ENCODE measurements at regions not wholly inside any gene's neighbourhood (a gene's known extent, or its start where the extent isn't known, plus 50 kb on each side); places are given as distances from the start of the nearest gene placed in this dataset.
"Not testable (repeated sequence)": the region's sequence is repeated elsewhere in the genome, so short reads cannot be mapped to it uniquely, and the experiment has no call there.

- DNase-seq (ENCODE audit: low read depth in 2 of 2) = no peak
Measured at GRCh38 chr12:92987362-92987761, 58.3 kb upstream of the EEA1 start.

- DNase-seq (ENCODE audit: low read depth in 2 of 2) = peak in 1 of 2 donors; percentile 8
Measured at GRCh38 chr12:92987846-92988621, 58.9 kb upstream of the EEA1 start.

- no peak for DNase-seq (ENCODE audit: low read depth in 2 of 2)
Measured at GRCh38 chr12:92988622-92989130, 59.6 kb upstream of the EEA1 start.

- DNase-seq (ENCODE audit: low read depth in 2 of 2) = no peak
Measured at GRCh38 chr12:92989715-92990484, 60.8 kb upstream of the EEA1 start.

GRCh38 chr12:92991134-92991533, 62.0 kb upstream of the EEA1 start:
- DNase-seq (ENCODE audit: low read depth in 2 of 2) = no peak

- DNase-seq (ENCODE audit: low read depth in 2 of 2) = no peak
Measured at GRCh38 chr12:92992041-92992440, 62.9 kb upstream of the EEA1 start.

GRCh38 chr12:92993259-92993658, 64.2 kb upstream of the EEA1 start:
- DNase-seq (ENCODE audit: low read depth in 2 of 2) = no peak

GRCh38 chr12:92995258-92995903, 66.3 kb upstream of the EEA1 start:
- no peak for DNase-seq (ENCODE audit: low read depth in 2 of 2)

- no peak for DNase-seq (ENCODE audit: low read depth in 2 of 2)
Measured at GRCh38 chr12:93000026-93000425, 70.9 kb upstream of the EEA1 start.

- no peak for DNase-seq (ENCODE audit: low read depth in 2 of 2)
Measured at GRCh38 chr12:93001407-93001806, 72.3 kb upstream of the EEA1 start.

- DNase-seq (ENCODE audit: low read depth in 2 of 2) = no peak
Measured at GRCh38 chr12:93002293-93003054, 73.4 kb upstream of the EEA1 start.

GRCh38 chr12:93003531-93004239, 74.6 kb upstream of the EEA1 start:
- no peak for DNase-seq (ENCODE audit: low read depth in 2 of 2)

GRCh38 chr12:93005928-93006392, 76.9 kb upstream of the EEA1 start:
- DNase-seq (ENCODE audit: low read depth in 2 of 2) = no peak

GRCh38 chr12:93006471-93007208, 77.5 kb upstream of the EEA1 start:
- DNase-seq (ENCODE audit: low read depth in 2 of 2) = no peak

- DNase-seq (ENCODE audit: low read depth in 2 of 2) = no peak
Measured at GRCh38 chr12:93007544-93007943, 78.4 kb upstream of the EEA1 start.

GRCh38 chr12:93008044-93008778, 79.1 kb upstream of the EEA1 start:
- no peak for DNase-seq (ENCODE audit: low read depth in 2 of 2)

- not testable (repeated sequence) for DNase-seq (ENCODE audit: low read depth in 2 of 2)
Measured at GRCh38 chr12:93008880-93009279, 79.8 kb upstream of the EEA1 start.

- DNase-seq (ENCODE audit: low read depth in 2 of 2) = no peak
Measured at GRCh38 chr12:93009533-93009932, 80.4 kb upstream of the EEA1 start.

GRCh38 chr12:93010461-93010860, 81.4 kb upstream of the EEA1 start:
- no peak for DNase-seq (ENCODE audit: low read depth in 2 of 2)

GRCh38 chr12:93011100-93011499, 82.0 kb upstream of the EEA1 start:
- DNase-seq (ENCODE audit: low read depth in 2 of 2) = no peak

Measured in activated CD4-positive, alpha-beta T cell treated with anti-CD3 and anti-CD28 coated beads for 24 hours (primary cell).